Renal cortical epithelial cell (primary cell): ENCODE measurements at regions not wholly inside any gene's neighbourhood (a gene's known extent, or its start where the extent isn't known, plus 50 kb on each side); places are given as distances from the start of the nearest gene placed in this dataset.

Experiments
- DNase-seq: peaks from one replicate; pipeline ENCODE4 v3.0.0-alpha.2; 2011; ENCODE audit warnings: low read depth

DNA sequence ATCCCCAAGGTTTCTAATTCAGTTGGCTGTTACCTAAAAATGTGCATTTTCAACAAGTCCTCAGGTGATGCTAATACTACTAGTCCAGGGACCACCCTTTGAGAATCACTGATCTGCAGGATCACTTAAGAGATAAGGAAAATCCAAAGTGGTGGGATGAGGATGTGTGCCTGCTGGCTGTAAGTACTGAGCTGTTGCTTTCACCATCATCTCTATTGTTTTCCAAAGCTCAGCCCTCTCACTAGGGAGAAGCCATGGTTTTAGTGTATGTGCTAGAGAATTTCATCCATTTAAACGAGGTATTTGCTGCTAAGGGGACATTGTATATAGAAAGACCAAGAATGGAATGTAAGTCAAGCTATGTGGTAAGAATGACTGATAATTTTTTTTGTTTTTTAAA lies 202.3 kb downstream of the KIF21A start:
- DNase-seq: no peak

DNA sequence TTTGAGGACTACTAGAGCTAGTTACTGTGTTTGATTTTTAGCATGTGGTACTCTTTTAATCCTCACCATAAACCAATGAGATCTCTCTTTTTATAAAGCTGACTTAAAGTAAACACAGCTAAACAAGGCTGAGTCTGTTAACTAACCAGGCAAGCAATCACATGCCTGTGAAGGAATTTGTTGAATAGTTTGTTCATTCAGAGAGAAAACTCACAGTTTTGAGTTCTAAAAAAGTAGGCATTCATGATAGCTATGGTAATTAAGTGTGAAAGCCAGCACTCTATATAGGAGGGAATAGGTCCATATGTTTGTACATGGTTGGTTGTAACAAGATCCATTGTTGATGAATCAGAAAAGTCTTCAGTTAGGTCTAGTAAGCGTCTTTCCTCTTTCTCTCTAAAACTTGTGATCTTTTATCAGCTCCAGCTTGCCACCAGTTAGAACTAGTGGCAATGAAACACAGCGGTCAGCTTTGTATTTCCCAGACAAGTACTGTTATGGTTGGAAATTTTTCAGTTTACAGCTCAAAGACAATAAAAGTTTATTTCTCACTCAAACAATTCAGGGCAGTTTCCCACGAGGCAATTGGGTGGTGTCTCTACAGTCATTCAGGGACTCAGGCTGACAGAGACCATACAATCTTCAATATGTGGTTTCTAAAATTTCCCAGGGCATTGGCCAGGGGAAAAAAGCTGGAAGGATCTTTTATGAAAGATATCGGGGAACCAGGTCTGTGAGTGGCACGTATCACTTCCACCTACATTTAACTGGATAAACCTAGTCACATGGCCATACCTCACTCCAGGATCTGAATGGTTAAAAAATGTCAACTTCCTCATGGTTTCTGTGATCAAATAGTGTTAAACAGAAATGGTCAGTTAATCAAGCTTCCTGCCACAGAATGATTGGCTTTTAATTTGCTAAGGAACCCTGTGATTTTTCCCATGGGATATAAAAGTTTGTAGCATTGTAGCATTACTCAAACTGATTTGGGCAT lies 203.1 kb downstream of the KIF21A start:
- DNase-seq: peak; percentile 4

DNA sequence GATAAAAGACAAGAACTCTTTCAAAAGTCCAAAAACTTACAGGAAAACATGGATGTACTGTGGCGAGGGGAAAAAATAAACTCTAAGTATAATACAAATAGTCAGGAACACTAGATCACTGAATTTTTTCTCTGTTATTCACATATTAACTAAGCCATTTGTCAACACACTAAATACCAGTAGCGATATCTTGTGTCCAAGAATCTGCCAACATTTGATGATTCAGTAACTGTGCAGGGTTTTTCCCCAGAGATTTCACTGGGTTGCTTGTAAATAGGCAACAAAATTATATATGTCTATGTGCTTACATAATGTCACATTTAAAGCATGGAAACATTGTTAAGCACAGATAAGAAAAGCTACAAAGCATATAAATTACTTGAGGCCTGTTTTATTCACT lies 205.9 kb downstream of the KIF21A start:
- DNase-seq: peak; percentile 30

DNA sequence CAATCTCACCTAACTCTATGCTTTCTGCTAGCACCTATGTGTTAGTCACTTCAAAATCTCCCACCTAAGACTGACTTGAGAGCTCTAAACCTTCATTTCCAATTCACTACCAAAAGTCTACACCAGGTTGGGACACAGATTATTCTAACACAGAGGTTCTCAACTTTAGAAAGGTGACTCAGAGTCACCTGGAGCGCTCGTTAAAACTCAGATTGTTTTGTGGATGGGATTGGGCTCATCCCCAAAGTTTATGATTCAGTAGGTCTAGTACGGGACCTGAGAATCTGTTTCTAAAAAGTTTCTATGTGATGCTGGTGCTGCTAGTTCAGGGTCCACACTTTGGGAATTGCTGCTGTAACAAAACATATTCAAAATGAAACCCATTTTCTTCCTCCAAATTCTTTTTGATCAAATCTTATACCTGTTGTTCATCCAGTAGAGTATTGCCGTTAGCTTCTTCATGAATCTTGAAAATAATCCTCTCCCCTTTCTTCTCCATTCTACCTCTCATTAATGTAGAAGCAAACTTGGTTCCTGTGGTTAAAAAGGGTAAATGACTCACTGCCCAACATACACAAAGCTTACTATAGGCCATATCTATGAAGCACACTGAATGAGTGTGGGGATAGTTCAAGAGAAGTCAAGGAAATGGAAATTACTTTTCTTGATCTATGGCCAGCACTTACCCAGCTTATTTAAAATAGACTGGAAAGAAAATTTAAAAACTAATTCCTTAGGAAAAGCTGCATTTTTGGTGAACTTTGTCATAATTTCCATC lies 206.7 kb downstream of the KIF21A start:
- no peak for DNase-seq

DNA sequence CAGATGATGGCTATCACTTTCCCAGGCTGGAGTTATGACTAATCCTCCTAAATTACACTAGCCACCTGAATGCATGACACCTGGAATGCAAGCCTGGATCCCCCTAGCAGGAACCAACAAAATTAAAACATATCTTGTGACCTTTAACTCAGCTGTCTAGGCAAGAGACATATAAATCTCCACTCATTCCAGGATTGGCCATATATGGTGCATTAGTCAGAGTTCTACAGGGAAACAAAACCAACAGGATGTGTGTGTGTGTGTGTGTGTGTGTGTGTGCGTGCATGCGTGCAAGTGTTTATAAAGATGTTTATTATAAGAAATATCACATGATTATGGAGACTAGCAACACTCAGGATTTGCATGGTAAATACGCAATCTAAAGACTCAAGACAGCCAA lies 212.8 kb downstream of the KIF21A start:
- DNase-seq: peak; percentile 3

DNA sequence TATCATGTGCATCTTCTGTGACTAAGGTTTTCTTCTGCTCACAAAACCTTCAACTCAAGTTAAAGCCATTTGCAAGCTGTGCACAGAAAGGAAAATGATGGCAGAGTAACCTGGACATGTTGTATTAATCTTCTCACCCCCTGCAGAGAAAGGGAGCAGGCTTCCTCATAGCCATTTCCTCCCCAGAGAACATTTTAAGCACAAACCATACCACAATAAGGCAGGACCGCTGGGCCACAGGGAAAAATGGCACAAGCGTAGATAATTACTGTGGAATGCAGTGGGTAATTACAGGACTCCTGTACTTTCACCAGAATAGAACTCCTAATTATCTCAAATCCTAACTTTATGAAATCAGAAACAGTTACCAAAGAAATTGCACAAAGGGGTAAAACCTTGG lies 215.7 kb downstream of the KIF21A start:
- no peak for DNase-seq

DNA sequence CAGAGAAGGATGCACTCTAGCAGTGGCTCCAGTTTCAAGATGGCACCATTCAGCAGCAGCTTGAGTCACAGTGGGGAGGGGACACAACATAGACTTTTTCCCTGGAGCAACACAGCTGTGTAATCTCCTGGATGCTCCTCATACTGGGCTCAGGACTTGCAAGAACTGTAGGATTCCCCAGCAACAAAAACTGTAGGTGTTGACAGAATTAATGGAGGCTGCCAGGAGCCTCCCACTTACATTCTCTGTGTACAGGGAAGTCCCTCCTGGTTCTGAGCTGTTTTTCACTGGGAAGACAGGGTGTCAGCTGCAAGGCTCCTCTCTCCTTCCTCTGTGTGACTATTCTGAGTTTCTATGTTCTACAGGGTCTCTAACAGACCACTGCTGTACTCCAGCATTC lies 217.9 kb downstream of the KIF21A start:
- DNase-seq: no peak

DNA sequence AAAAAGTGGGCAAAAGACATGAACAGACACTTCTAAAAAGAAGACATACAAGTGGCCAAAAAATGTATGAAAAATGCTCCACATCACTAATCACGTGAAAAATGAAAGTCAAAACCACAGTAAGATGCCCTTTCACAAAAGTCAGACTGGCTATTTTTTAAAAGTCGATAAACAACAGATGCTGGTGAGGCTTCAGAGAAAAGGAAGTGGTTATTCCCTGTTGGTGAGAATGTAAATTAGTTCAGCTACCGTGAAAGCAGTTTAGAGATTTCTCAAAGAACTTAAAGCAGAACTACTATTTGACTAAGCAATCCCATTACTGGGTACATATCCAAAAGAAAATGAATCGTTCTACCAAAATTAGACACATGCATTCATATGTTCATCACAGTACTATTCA lies 237.0 kb downstream of the KIF21A start:
- DNase-seq: no peak

DNA sequence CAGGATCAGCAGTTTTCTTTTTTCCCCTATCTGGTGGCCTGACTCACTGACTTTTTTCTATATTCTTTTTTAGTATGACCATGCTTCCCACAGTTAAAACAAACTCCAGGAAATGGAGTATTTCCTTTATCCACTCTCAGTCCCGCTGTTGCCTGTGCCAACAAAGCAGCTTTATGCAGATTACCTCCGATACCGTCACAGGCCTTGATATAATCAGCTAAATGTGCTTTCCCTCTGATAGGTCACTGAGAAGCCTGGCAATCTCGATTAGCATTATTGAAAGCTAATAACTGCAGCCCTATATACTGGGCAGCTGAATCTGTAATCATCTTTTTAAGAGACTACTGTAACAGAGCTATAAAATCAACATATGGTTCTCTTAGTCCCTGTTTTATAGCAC lies 243.6 kb downstream of the KIF21A start:
- no peak for DNase-seq

DNA sequence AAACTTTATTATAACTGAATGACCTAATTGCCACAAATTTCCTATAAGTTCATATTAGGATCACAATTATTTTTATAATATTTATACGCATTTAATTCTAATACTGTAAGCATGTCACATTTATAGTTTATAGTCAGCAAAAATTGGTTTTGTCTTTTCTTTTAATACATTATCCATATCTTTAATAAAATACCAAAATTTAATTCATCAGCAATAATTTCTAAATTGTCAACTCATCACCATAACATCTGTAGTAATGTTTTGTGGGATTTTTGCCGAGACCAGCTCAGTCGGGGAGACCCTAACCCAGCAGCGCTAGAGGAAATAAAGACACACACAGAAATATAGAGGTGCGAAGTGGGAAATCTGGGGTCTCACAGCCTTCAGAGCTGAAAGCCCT lies 254.2 kb downstream of the KIF21A start:
- DNase-seq: no peak

DNA sequence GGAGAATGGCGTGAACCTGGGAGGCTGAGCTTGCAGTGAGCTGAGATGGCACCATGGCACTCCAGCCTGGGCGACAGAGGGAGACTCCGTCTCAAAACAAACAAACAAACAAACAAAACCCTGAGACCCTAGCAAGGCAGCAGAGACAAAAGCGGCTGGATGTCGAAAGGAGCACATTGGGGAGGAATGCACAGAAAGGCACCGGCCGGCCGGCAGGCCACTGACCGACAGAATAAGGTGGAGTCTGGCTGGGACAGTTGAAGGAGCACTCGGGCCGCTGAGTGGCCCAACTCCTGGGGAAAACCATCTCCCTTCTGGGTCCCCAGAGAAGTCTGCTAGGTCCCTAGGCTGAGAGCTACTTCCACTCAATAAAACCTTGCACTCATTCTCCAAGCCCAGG lies 256.2 kb downstream of the KIF21A start:
- DNase-seq: no peak

DNA sequence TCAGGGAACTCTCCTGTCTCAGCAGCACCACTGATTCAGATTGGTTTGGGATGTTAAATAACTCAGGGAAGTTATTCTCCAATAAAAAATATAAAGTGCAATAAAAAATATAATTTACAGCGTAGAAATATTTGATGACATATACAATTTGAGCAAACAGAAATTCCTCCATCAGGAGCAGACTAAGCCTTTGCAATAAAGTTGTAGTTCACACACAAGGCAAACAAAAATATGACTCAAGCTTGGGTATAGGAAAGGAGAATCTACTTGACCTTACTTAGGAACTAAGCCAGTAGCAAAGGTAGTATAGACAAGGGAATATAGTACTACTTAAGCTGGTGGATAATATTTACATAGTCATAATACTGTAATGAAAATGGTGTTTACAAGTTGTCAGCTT lies 264.1 kb downstream of the KIF21A start:
- DNase-seq: no peak

DNA sequence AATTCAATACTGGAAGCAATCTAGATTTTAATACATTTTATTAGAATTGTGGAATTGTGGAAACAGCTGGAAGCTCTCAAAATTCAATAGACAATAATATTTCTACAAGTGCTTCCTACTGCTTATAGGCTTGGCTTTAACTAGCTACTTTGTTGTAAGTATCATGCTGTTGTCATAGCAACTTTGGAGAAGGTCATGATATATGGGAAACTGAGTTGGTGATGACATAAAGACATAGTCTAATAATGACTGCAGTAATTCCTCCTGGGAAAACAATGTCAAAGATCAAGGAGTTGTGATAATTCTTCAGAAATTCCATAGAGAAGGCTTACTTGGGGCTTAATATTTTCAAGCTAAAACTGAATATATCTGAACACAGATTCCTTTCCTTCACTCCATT lies 266.6 kb downstream of the KIF21A start:
- no peak for DNase-seq

DNA sequence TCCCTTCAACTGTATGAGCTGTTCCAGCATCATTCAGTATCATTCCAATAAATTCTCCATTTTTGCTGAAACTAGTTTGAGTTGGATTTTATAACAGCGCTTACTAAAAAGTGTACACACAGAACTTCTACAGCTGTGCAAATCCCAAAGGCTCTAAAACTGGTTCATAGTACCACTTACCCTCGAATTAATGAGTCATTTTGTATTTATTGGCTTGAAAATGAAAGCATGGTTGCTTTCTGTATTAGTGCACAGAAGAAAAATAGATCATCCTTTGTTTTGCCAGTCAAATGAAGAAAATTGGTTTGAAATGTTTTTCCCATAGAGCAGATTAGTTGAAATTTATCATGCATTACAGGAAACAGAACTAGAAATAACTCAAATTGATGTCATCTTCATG lies 268.3 kb upstream of the CPNE8 start:
- no peak for DNase-seq

DNA sequence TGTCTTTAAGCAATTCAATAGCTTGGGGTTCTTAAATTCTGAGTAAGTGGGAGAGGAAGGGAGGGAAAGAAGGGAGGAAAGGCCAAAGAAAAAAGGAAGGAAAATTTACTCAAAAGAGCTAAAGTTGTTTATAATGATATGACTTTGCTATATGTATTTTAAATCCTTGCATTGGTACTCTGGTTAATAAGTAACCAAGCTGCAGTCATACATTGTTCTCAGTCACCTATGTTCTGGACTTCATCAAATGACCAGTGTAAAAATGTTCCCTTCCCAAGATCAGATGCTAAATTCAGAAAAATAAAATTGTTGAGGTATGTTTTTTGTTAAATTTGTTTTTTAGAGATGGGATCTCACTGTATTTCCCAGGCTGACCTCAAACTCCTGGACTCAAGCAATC lies 259.9 kb upstream of the CPNE8 start:
- no peak for DNase-seq

DNA sequence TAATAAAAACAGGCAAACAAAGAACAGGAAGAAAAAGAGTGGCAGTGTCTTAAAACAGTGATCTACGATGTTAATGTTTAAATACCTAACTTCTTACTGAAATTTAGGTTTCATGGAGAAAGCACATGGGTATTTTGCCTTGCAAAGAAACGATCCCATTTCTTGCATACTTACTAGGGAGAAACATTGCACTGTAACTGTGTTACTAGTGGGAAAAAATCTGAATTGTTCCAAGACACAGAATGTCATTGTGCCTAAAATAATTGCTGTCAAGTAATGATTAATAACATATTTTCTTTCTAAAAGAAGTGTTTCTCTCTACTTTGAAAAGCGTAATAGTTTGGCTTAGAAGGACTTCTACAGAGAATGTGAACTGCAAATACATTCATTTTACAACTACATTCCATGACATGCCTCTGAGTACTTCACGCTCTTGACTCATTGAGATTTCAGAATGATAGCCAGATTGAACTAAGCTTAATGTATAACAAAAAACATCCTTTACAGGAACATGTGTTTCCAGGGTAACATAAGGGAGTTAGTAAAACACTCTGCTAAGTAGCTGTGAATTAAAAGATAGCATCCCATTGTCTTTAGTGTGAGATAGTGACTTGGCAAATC lies 256.2 kb upstream of the CPNE8 start:
- peak; percentile 2 for DNase-seq

DNA sequence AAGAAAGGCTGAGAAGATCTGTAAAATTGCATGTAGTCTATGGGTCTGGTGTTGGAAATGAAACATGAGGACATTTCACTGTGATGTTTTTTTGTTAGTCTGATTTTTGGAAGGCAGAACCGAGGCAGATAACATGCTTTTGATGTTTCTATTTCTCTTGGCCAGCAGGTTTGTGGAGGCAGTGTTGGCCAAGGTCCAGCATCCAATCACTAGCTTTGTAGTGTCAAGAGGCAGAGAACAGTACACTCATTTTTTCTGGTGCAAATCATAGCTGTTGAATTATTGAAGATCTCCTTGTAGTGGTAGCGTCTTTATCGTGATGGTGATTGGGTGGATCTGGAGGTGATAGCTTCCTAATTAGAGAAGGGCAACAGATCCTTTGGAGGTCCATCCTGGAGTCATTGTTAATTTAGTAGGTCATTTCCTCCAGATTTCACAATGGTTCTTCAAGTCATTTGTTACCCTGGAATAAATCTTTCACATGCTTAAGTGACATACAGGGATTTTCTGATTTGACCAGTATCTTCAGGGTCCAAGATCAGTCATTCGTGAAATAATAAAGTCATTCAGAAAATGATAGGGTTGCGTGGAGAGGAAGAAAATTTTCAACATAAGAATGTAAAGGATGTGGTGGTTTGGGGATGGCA lies 252.4 kb upstream of the CPNE8 start:
- DNase-seq: no peak

DNA sequence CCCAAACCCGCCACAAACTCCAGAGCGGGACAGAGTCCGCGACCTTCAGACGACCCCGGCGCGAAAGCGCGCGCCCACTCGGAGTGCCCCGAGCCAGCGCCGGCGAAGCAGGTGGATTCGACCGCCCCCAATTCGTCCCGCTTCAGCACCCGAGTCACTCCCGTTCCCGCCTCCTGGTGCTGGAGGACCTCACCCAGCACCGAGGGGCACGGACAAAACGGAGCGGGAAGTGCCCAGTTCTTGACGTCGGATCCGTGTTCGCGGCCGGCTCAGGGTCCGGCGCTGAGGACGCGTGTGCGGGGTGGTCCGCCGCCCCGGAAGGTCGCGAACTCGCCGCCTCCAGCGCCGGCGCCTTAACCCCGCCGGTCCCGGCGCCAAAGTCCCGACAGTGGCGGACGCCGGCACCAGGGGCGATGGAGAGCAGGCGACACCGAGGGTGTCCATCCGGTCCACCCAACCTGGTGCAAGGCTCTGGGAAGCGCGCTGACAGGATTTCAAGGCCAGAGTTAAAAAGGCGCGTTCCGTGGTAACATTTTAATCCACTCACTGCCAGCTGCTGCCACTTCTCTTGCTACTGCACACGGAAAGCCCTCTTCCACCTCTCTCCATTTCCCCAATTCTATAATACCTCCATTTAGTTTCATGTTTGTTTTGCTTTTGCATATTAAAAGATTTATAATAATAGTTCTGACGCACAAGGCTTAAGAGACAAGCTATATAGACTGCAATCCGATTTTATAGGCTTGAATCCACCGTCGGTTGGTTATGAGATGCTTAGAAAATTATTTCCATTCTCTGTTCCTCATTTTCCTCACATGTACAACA lies 240.0 kb upstream of the CPNE8 start:
- peak; percentile 2 for DNase-seq

DNA sequence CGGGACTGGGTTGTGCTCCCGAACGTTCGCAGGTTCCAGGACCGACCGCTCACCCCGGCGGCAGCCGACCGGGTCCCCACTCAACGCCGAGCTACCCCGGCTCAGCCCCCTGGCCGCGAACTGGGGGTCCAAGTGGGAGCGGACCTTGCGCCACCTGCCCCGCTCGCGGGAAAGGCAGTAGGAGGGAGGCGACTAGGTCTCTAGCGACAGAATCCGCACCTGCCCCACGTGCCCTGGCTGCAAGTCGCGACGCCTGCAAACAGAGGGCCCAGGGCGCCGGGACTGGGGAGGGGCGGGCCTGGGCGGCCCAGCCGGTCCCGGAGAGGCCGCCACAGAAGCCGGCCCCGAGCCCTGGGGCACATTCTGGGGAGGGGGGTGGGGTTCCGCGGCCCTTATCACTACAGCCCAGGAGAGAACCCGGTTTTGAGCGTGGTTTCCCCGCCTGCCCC lies 239.2 kb upstream of the CPNE8 start:
- DNase-seq: no peak

DNA sequence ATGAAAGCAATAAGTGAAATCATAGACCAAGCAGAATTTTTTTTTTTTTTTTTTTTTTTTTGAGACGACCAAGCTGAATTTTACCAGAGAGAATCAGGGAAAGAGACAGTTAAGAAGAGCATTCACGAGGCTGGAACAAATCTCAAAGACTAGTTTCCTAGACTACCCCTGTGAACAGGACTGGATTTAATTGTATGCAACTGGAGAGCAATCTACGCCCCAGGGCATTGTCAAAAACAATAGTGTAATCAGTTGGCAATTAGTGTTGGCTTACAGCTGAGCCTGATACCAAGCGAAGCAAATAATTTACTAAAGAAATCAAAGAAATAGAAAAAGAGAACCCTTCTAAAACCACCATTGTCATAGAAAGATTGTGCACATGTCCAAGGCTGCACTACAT lies 232.9 kb upstream of the CPNE8 start:
- no peak for DNase-seq

DNA sequence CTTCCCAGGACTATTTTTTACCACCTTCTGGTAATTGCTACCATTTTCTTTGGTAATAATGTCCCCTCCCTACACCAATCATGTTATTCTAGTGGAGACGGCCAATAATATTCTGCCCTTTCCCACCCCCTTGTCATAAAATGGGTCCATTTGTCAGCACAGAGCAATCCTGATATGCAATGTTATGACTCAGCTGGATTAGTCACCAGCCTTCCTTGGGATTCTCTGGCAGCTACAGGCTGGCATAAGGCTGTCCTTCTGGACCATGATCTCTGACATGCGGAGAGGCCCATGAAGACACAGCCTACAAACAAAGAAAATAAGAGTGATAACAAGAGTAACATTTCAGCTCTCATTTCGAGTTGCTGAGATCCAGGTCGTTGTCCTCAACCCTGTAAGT lies 222.0 kb upstream of the CPNE8 start:
- peak; percentile 84 for DNase-seq
